AG04449 (cell line): ENCODE measurements at regions not wholly inside any gene's neighbourhood (a gene's known extent, or its start where the extent isn't known, plus 50 kb on each side); places are given as distances from the start of the nearest gene placed in this dataset.

Experiments used
- CTCF ChIA-PET: fragments of 350-600 bp; formaldehyde crosslinking; extraction: SDS; loops from one replicate; lab custom pipeline; 2021; ENCODE audit warnings: antibody characterized with exemption; lab: Yijun Ruan, JAX
- POLR2A ChIA-PET: fragments of 400-600, 350-600 bp; formaldehyde crosslinking; extraction: SDS; loops from one replicate; lab custom pipeline; 2020; ENCODE audit warnings: antibody characterized with exemption, inconsistent platforms; lab: Yijun Ruan, JAX
- DNase-seq: peaks from one replicate; pipeline ENCODE4 v3.0.0-alpha.2; 2010; ENCODE audit warnings: low read depth, low spot score
- H3K4me3 ChIP-seq: 2 replicates; pipeline ENCODE4 v1.5.1; 2011; ENCODE audit warnings: low read depth, mild to moderate bottlenecking, control low read depth, low read length
- CTCF ChIP-seq: IDR thresholded peaks from one replicate; pipeline ENCODE4 v1.5.1; 2011; ENCODE audit warnings: mild to moderate bottlenecking, moderate library complexity, low read length, control low read depth, inconsistent platforms; ENCODE audit not compliant: insufficient read depth; ENCODE audit errors: missing control alignments

GRCh38 chr15:96123028-96123400, 207.5 kb upstream of the NR2F2 start:
- ChIA-PET CTCF (no interaction called here), POLR2A (interaction anchor here (0.9 kb wide), 1 partner anchor 151 kb away, joined by 3 read pairs; no protein-coding TSS in a partner anchor)
- H3K4me3 ChIP-seq: no peak overlapping the region
- no peak for DNase-seq
- TF ChIP-seq CTCF: no peak

- DNase-seq: no peak
- ChIA-PET CTCF (no interaction called here), POLR2A (no interaction called here)
- H3K4me3 ChIP-seq: no peak overlapping the region
- no peak for TF ChIP-seq CTCF
Measured at GRCh38 chr15:96123630-96124187, 206.8 kb upstream of the NR2F2 start.

- CTCF ChIA-PET: no interaction called here
- no peak overlapping the region for H3K4me3 ChIP-seq
- no peak for DNase-seq
- no peak for TF ChIP-seq CTCF
- POLR2A ChIA-PET: no interaction called here
Measured at GRCh38 chr15:96124436-96124835, 206.1 kb upstream of the NR2F2 start.

- CTCF ChIA-PET: no interaction called here
Measured at GRCh38 chr15:96125721-96126415, 204.6 kb upstream of the NR2F2 start.

GRCh38 chr15:96126859-96127258, 203.6 kb upstream of the NR2F2 start:
- DNase-seq: no peak
- no peak overlapping the region for H3K4me3 ChIP-seq
- no peak for TF ChIP-seq CTCF
- ChIA-PET POLR2A (no interaction called here), CTCF (no interaction called here)

More at GRCh38 chr15:96125721-96126415, 204.6 kb upstream of the NR2F2 start:
- no peak for DNase-seq
- POLR2A ChIA-PET: no interaction called here
- no peak for TF ChIP-seq CTCF
- H3K4me3 ChIP-seq: no peak overlapping the region

GRCh38 chr15:96130734-96131133, 199.8 kb upstream of the NR2F2 start:
- no peak for DNase-seq
- POLR2A ChIA-PET: no interaction called here
- TF ChIP-seq CTCF: no peak
- CTCF ChIA-PET: no interaction called here
- H3K4me3 ChIP-seq: no peak overlapping the region
